Lower leg skin (tissue), 3 donors: ENCODE measurements at regions not wholly inside any gene's neighbourhood (a gene's known extent, or its start where the extent isn't known, plus 50 kb on each side); places are given as distances from the start of the nearest gene placed in this dataset.

Experiments
- CTCF ChIP-seq, 3 donors: fragments of 450-650 bp; IDR thresholded peaks; one replicate each; pipeline ENCODE4 v1.5.1; 2016; ENCODE audit warnings: antibody characterized with exemption in 3 of 3, mild to moderate bottlenecking in 3 of 3, moderate library complexity in 2 of 3
- POLR2A ChIP-seq, 2 donors: fragments of 450-650 bp; IDR thresholded peaks; one replicate each; pipeline ENCODE4 v1.6.1; 2016 to 2017; ENCODE audit warnings: antibody characterized with exemption in 2 of 2, mild to moderate bottlenecking in 1 of 2, moderate library complexity in 1 of 2

GRCh38 chr22:48256041-48256739, 1493.7 kb downstream of the TBC1D22A start:
- no peak for TF ChIP-seq CTCF (IDR thresholded peaks at IDR 0.05)
- no peak for TF ChIP-seq POLR2A (IDR thresholded peaks at IDR 0.05)
